22Rv1 (cell line): ENCODE measurements at regions not wholly inside any gene's neighbourhood (a gene's known extent, or its start where the extent isn't known, plus 50 kb on each side); places are given as distances from the start of the nearest gene placed in this dataset.

Experiments
- H3K27ac ChIP-seq: fragments of 450-650 bp; 2 replicates; pipeline ENCODE4 v1.5.1; 2017
- ZFX ChIP-seq: fragments of 450-650 bp; IDR thresholded peaks from 2 replicates; pipeline ENCODE4 v1.6.1; 2017; ENCODE audit warnings: antibody characterized with exemption, borderline replicate concordance
- TF ChIP-seq, protein P1 (sequence below): fragments of 450-650 bp; IDR thresholded peaks from 2 replicates; pipeline ENCODE4 v1.5.1; 2017; ENCODE audit warnings: mild to moderate bottlenecking

GRCh38 chr5:14078716-14079115, 64.4 kb upstream of the TRIO start:
- no peak overlapping the region for H3K27ac ChIP-seq
- TF ChIP-seq, protein P1, sequence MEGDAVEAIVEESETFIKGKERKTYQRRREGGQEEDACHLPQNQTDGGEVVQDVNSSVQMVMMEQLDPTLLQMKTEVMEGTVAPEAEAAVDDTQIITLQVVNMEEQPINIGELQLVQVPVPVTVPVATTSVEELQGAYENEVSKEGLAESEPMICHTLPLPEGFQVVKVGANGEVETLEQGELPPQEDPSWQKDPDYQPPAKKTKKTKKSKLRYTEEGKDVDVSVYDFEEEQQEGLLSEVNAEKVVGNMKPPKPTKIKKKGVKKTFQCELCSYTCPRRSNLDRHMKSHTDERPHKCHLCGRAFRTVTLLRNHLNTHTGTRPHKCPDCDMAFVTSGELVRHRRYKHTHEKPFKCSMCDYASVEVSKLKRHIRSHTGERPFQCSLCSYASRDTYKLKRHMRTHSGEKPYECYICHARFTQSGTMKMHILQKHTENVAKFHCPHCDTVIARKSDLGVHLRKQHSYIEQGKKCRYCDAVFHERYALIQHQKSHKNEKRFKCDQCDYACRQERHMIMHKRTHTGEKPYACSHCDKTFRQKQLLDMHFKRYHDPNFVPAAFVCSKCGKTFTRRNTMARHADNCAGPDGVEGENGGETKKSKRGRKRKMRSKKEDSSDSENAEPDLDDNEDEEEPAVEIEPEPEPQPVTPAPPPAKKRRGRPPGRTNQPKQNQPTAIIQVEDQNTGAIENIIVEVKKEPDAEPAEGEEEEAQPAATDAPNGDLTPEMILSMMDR, result no peak
- TF ChIP-seq ZFX, result no peak

GRCh38 chr5:14077501-14077900, 65.6 kb upstream of the TRIO start:
- TF ChIP-seq, protein P1, result no peak
- TF ChIP-seq ZFX, result no peak
- H3K27ac ChIP-seq, result no peak overlapping the region

DNA sequence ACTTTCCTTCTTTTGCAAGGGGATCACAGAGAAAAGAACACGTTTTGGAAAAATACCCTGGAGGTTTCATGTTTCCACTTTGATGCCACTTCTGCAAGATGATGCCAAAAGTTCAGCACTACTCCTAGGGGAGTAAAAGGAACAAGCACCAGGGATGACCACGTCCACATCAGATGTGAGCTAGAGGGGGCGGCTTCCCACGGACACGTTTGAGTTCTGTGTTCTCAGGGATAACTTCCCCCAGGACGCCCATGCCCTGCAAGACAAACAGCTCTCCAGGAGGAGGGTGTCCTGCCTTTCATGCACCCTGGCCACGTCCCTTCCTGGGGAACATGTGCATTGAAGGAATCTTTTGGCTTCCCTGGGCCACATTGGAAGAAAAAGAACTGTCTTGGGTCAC, 66.6 kb upstream of the TRIO start:
- TF ChIP-seq, protein P1, result no peak
- TF ChIP-seq ZFX, result no peak
- H3K27ac ChIP-seq, result no peak overlapping the region

- no peak overlapping the region for H3K27ac ChIP-seq
- TF ChIP-seq ZFX, result no peak
- TF ChIP-seq, protein P1, result no peak
These were observed 67.2 kb upstream of the TRIO start for GRCh38 chr5:14075937-14076336.

DNA sequence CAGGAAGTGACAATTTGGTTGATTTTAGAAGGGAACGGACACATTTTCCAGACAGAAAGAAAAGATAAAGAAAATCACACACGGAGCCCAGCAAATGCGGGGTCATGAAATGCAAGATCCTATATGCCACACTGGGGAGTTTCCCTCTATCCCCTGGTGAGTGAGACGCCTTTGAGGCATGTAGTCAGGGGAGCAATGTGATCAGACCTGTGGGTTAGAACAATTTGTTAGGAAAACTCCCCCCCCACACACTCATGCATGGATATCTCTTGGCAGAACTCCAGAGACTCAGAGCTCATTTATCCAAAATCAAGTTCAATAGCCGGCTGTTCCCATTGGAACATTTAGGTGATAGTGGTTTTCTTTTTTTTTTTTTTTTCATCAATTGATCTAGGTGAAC, 71.7 kb upstream of the TRIO start:
- TF ChIP-seq ZFX, result no peak
- TF ChIP-seq, protein P1, result no peak

DNA sequence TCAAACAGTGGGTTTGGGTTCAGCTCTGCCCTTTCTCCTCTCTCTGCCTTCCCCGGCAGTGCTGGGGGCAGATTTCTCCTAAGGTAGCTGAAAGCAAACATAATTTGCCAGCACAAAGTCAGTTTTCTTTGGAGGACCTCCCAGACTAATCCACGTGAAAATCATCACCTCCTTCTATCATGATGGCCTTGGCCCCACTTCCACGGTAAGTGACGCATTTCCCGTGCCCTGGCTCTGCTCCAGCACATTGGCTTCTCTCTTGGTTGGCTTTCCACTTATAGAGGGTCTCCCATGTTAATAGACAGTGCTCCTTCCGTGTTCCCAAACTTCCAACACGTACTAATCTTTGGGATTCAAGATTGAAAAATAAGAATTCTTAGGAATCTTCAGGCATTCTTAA, 74.1 kb upstream of the TRIO start:
- TF ChIP-seq ZFX, result no peak
- TF ChIP-seq, protein P1, result no peak
- H3K27ac ChIP-seq, result no peak overlapping the region

More for the DNA sequence above, 71.7 kb upstream of the TRIO start:
- H3K27ac ChIP-seq, result no peak overlapping the region

- TF ChIP-seq, protein P1, result no peak
- no peak for TF ChIP-seq ZFX
These were observed 75.0 kb upstream of the TRIO start for GRCh38 chr5:14068136-14068535.

More at GRCh38 chr5:14068136-14068535, 75.0 kb upstream of the TRIO start:
- no peak overlapping the region for H3K27ac ChIP-seq
